BLaER1 treated with 17β-estradiol and CSF1 and Interleukin-3, amounts not matched to agents 10 nM and 100 nM (cell line): ENCODE measurements at regions not wholly inside any gene's neighbourhood (a gene's known extent, or its start where the extent isn't known, plus 50 kb on each side); places are given as distances from the start of the nearest gene placed in this dataset.

ENCODE experiments used
- H3K27ac ChIP-seq, 11 experiments: shearing (Covaris generic); formaldehyde crosslinking; 2 replicates each; pipeline ENCODE4 v1.8.1; 2022
- H3K27me3 ChIP-seq, 11 experiments: shearing (Covaris generic); formaldehyde crosslinking; 2 replicates each; pipeline ENCODE4 v1.8.1; 2022
- H3K36me3 ChIP-seq, 11 experiments: shearing (Covaris generic); formaldehyde crosslinking; 2 replicates each; pipeline ENCODE4 v1.8.1; 2022
- H3K4me1 ChIP-seq, 10 experiments: shearing (Covaris generic); formaldehyde crosslinking; 2 replicates each; pipeline ENCODE4 v1.8.1; 2022
- H3K4me2 ChIP-seq, 11 experiments: shearing (Covaris generic); formaldehyde crosslinking; 2 replicates each; pipeline ENCODE4 v1.8.1; 2022
- H3K4me3 ChIP-seq, 10 experiments: shearing (Covaris generic); formaldehyde crosslinking; 2 replicates each; pipeline ENCODE4 v1.8.1; 2022
- H3K9ac ChIP-seq, 11 experiments: shearing (Covaris generic); formaldehyde crosslinking; 2 replicates each; pipeline ENCODE4 v1.8.1; 2022
- H3K9me3 ChIP-seq, 11 experiments: shearing (Covaris generic); formaldehyde crosslinking; replicated peaks in 1 of 11; 2 replicates each; pipeline ENCODE4 v1.8.1; 2022
- H4K20me1 ChIP-seq, 11 experiments: shearing (Covaris generic); formaldehyde crosslinking; 2 replicates each; pipeline ENCODE4 v1.8.1; 2022
- Cebpa-rat ChIP-seq, 11 experiments: shearing (Covaris generic); IDR thresholded peaks; 2 replicates each; pipeline ENCODE4 v1.8.1; 2022

DNA sequence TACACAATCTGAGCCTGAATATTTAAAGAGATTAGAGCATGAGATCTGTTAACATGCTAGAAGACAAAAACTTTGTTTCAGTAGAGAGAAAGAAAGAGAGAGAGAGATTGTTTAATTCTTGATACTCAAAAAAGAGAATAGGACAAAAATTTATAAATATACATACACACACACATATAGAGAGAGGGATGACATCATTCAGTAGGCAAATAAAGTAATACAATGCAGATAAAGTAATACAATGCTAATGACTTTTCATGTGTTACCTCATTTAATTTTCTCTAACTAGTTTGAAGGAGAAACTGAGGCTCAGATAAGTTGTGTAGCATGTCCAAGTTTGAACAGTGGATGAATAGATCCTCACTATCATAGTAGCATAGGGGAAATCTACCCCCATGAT, 286.4 kb downstream of the CMPK2 start:
- Histone ChIP-seq H3K9ac (no peak overlapping the region), H3K9me3 (no peaks in the 10 kb centered on the region), H4K20me1 (no peaks in the 10 kb centered on the region), H3K4me2 (no peak overlapping the region), H3K36me3 (no peaks in the 10 kb centered on the region), H3K4me3 (no peak overlapping the region), H3K4me1 (peaks cover 0 to 15% (median 11%) of the 10 kb centered on the region in 10 experiments; a peak in 15 of 20 replicates), H3K27me3 (no peaks in the 10 kb centered on the region), H3K27ac (no peak overlapping the region)
- no peak for TF ChIP-seq Cebpa-rat (IDR thresholded peaks at IDR 0.05)

DNA sequence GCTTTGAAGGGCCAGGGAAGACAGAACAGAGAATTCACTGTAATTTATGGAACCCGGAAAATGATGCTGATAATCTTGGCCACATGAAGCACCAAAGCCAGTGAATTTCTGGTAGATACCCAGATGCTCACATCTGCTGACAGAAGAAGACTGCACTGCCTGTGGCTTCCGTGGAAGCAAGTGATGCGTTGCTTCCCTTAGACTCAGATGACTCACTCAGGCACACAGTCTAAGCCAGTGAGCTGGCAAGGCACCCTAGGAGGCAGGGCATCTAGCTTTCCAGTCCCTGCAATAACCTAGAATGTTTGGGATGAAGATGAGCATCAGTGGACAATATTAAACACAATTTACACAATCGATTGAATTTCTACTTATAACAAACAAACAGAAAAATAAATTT, 284.7 kb downstream of the CMPK2 start:
- Histone ChIP-seq H3K27ac (peak overlapping the region in 3 of 11 experiments; percentile 22 to 35 (median 33); a peak in 3 of 22 replicates), H3K9me3 (no peaks in the 10 kb centered on the region), H3K9ac (no peak overlapping the region), H3K4me2 (peak overlapping the region in 9 of 11 experiments; percentile 11 to 62 (median 53); a peak in 17 of 22 replicates), H3K4me1 (peaks cover 0 to 15% (median 11%) of the 10 kb centered on the region in 10 experiments; a peak in 15 of 20 replicates), H3K36me3 (no peaks in the 10 kb centered on the region), H4K20me1 (no peaks in the 10 kb centered on the region), H3K27me3 (no peaks in the 10 kb centered on the region), H3K4me3 (no peak overlapping the region)
- no peak for TF ChIP-seq Cebpa-rat (IDR thresholded peaks at IDR 0.05)

DNA sequence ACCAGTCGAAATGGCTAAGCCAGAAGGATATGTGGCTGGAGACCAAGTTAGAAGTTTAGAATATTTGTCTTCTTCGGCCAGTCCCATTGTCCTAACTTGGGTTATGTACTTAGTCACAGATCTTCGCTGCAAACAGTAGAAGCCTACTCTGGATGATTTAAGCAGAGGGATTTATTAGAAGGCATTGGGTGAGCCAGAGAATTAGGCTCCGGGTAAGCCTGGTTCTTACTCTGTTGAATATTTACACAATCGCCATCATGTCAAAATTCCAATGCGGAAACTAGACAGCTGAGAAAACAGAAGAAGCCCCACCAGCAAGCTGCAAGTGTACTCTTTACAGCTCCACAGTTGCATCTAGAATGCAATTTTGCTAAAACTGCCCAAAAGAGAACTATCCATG, 276.6 kb downstream of the CMPK2 start:
- Histone ChIP-seq H3K27me3 (no peaks in the 10 kb centered on the region), H3K36me3 (no peaks in the 10 kb centered on the region), H3K4me3 (no peak overlapping the region), H3K27ac (no peak overlapping the region), H3K9me3 (no peaks in the 10 kb centered on the region), H4K20me1 (no peaks in the 10 kb centered on the region; a peak in 1 of 22 replicates), H3K4me2 (no peak overlapping the region), H3K4me1 (no peaks in the 10 kb centered on the region), H3K9ac (no peak overlapping the region)
- no peak for TF ChIP-seq Cebpa-rat (IDR thresholded peaks at IDR 0.05)

DNA sequence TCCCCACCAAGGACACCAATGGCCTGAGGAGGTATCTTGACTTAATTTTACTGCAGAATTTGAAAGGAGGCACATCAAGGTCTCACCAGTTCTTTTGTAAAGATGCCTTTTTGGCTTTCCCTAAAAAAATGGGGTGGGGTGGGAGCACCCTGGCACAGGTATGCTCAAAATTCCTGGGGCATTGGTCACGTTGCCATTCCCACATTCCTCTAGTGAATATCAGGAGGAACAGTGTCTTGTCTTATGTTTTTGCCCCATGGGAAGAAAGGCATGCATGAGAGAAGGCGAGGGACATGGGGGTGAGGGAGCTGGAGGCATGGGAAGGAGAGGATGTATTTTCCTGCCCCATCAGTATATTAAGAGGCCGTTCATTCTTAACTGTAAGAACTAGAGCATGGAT, 275.3 kb downstream of the CMPK2 start:
- H3K4me1 ChIP-seq: no peaks in the 10 kb centered on the region
- H3K4me3 ChIP-seq: no peak overlapping the region
- H3K4me2 ChIP-seq: no peak overlapping the region
- no peak for TF ChIP-seq Cebpa-rat (IDR thresholded peaks at IDR 0.05)
- no peaks in the 10 kb centered on the region for H3K9me3 ChIP-seq
- H4K20me1 ChIP-seq: no peaks in the 10 kb centered on the region; a peak in 1 of 22 replicates
- no peaks in the 10 kb centered on the region for H3K27me3 ChIP-seq
- no peaks in the 10 kb centered on the region for H3K36me3 ChIP-seq
- no peak overlapping the region for H3K27ac ChIP-seq
- H3K9ac ChIP-seq: no peak overlapping the region

DNA sequence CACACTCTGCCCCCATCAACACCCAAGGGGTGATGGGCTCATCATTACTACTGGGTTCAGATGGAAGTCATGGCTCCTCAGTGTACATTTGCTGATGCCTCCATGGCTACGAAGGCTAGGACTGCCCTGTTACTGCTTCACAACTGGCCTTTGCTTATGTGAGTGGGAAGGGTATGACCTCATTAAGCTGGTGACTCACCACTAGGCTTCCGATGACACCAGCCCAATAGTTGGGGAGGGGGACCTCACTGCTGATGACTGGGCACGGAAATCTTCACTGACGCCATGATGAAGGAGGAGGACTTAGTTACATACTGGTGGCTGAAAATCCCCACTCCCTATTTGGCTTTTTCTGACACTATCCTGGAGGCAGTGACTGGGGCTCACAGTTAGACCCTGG, 263.2 kb downstream of the CMPK2 start:
- Histone ChIP-seq H3K4me1 (no peaks in the 10 kb centered on the region), H3K4me3 (no peak overlapping the region), H3K27me3 (no peaks in the 10 kb centered on the region), H3K4me2 (no peak overlapping the region), H4K20me1 (no peaks in the 10 kb centered on the region), H3K27ac (no peak overlapping the region), H3K36me3 (no peaks in the 10 kb centered on the region), H3K9me3 (no peaks in the 10 kb centered on the region; a peak in 1 of 22 replicates), H3K9ac (no peak overlapping the region)
- TF ChIP-seq Cebpa-rat (IDR thresholded peaks at IDR 0.05): no peak

DNA sequence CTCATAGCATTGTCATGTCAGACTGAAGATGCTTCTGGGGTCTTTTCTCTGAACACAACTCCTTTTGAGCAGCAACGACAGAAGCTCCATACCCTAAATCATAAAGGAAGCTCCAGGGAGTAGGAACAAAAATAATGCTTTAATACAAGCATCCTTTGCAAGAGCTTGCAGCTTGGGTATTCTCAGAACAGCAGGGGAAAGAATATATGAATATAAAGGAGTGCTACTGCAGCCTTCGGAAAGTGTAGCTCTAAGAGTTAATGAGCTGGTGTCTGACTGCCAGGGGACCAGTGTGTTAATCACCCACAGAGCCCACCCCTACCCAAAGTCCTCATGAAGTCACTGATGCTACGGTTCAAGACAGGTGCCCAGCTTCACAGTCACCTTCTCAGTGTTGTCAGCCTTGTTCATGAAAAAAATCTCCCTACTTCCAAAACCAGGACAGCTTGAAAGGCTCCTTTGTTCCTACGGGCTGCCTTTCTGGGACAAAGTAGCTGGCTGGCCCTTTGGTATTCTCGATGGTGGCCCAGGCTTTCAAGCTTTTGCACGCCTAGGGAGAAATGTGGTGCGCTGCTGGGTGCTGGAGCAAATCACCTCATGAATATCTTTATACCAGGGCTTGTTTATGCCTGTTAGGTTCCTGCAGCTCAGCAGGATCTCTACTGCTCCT, 259.7 kb downstream of the CMPK2 start:
- Histone ChIP-seq H3K9me3 (no peaks in the 10 kb centered on the region; a peak in 1 of 22 replicates), H3K4me2 (no peak overlapping the region), H3K36me3 (no peaks in the 10 kb centered on the region), H3K27me3 (no peaks in the 10 kb centered on the region), H3K4me3 (no peak overlapping the region), H3K9ac (no peak overlapping the region), H4K20me1 (no peaks in the 10 kb centered on the region), H3K4me1 (no peaks in the 10 kb centered on the region), H3K27ac (no peak overlapping the region)
- no peak for TF ChIP-seq Cebpa-rat (IDR thresholded peaks at IDR 0.05)

DNA sequence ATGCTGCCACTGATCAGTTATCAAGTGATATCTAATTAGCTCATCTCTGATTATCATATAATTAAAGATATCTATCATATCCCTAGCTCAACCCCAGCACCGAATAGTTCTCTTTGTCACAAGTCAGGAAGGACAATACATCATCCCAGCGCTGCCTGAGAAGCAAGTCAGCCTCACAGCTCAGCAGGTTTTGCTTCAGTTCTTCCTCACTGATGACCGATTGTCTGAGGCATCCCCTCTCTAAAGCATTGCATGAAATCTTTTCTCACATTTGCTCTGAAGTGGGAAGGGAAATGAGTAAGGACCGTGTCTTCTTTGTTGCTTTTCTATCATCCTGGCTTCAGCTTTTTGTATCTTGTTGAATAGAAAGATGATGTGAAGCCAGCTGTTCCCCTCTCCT, 247.9 kb downstream of the CMPK2 start:
- no peak overlapping the region for H3K4me3 ChIP-seq
- H3K4me1 ChIP-seq: peaks cover 6 to 22% (median 18%) of the 10 kb centered on the region in 10 experiments; a peak in 16 of 20 replicates
- no peaks in the 10 kb centered on the region for H3K27me3 ChIP-seq
- H3K4me2 ChIP-seq: peak overlapping the region; percentile 10 to 78 (median 70); a peak in 19 of 22 replicates
- H3K9me3 ChIP-seq: peaks cover 8 to 24% (median 16%) of the 10 kb centered on the region in 11 experiments
- peak overlapping the region in 5 of 11 experiments; percentile 23 to 56 (median 42); a peak in 8 of 22 replicates for H3K27ac ChIP-seq
- H3K9ac ChIP-seq: peak overlapping the region in 1 of 11 experiments; percentile 30; a peak in 1 of 22 replicates
- no peak for TF ChIP-seq Cebpa-rat (IDR thresholded peaks at IDR 0.05)
- H4K20me1 ChIP-seq: no peaks in the 10 kb centered on the region
- no peaks in the 10 kb centered on the region for H3K36me3 ChIP-seq

DNA sequence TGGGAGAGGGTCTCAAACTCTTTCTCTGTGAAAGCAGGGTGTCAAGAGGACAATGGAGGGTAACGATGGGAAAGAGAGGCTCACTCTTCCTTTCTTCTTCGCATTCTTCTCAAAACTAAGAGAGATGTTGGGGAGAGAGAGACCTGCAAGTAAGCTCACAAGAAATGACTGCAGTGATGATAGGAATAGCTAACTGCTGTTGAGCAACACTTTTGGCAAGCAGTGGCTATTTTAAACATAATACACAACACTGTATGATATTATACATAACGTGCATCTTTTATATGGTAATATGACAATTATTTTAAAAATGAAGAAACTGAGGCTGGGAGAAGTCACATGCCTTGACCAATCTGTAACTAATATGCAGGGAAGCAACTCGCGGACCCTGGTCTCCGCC, 247.5 kb downstream of the CMPK2 start:
- no peak for TF ChIP-seq Cebpa-rat (IDR thresholded peaks at IDR 0.05)
- Histone ChIP-seq H3K4me3 (no peak overlapping the region), H3K9ac (peak overlapping the region in 1 of 11 experiments; percentile 30; a peak in 1 of 22 replicates), H3K27ac (peak overlapping the region in 5 of 11 experiments; percentile 23 to 56 (median 42); a peak in 8 of 22 replicates), H3K36me3 (no peaks in the 10 kb centered on the region), H3K9me3 (peaks cover 4 to 20% (median 12%) of the 10 kb centered on the region in 11 experiments; a peak in 21 of 22 replicates), H3K4me2 (peak overlapping the region in 10 of 11 experiments; percentile 10 to 78 (median 71); a peak in 19 of 22 replicates), H3K4me1 (peaks cover 6 to 22% (median 18%) of the 10 kb centered on the region in 10 experiments; a peak in 16 of 20 replicates), H4K20me1 (no peaks in the 10 kb centered on the region), H3K27me3 (no peaks in the 10 kb centered on the region)

DNA sequence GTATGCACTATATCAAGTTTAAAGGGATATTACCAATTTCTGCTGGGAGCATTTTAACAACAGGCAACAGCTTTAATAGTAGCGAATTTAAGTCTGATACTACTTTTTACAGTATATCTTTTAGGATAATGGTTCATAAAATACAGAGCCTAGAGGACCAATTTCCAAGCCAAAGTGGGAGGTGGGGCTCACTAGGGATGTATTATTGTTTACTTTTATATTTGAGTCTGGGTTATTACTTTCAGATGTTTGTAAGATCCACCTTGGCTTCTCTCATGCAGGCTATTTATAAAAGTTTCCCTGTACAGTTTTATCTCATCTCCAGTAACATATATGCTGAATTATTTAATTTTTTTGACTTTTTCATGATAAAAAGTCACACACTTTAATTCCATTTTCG, 242.0 kb downstream of the CMPK2 start:
- no peak overlapping the region for H3K9ac ChIP-seq
- no peaks in the 10 kb centered on the region for H3K9me3 ChIP-seq
- no peaks in the 10 kb centered on the region for H3K36me3 ChIP-seq
- no peak overlapping the region for H3K4me3 ChIP-seq
- peaks cover 0 to under 1% (median 0%) of the 10 kb centered on the region in 10 experiments; a peak in 2 of 20 replicates for H3K4me1 ChIP-seq
- TF ChIP-seq Cebpa-rat (IDR thresholded peaks at IDR 0.05): no peak
- H3K27me3 ChIP-seq: no peaks in the 10 kb centered on the region
- H3K27ac ChIP-seq: no peak overlapping the region
- H4K20me1 ChIP-seq: no peaks in the 10 kb centered on the region
- no peak overlapping the region for H3K4me2 ChIP-seq
